GM19025 (cell line): ENCODE measurements at regions not wholly inside any gene's neighbourhood (a gene's known extent, or its start where the extent isn't known, plus 50 kb on each side); places are given as distances from the start of the nearest gene placed in this dataset.
"Not testable (repeated sequence)": the region's sequence is repeated elsewhere in the genome, so short reads cannot be mapped to it uniquely, and the experiment has no call there.

Experiments used
- ATAC-seq: cut with Tn5 transposase; IDR thresholded peaks from one replicate; pipeline ENCODE4 v1.9.1; 2021; ENCODE audit warnings: mild to moderate bottlenecking, low read depth, moderate library complexity; ENCODE audit not compliant: unreplicated experiment

GRCh38 chr9:82488313-82489200, 500.0 kb downstream of the SPATA31D1 start:
- ATAC-seq, result no peak

GRCh38 chr9:82489201-82489821, 500.7 kb downstream of the SPATA31D1 start:
- no peak for ATAC-seq

GRCh38 chr9:82490019-82490499, 501.5 kb downstream of the SPATA31D1 start:
- ATAC-seq, result no peak

- not testable (repeated sequence) for ATAC-seq
These were observed 502.2 kb downstream of the SPATA31D1 start for GRCh38 chr9:82490821-82491220.

- ATAC-seq, result no peak
These were observed 503.0 kb downstream of the SPATA31D1 start for GRCh38 chr9:82491604-82492003.

GRCh38 chr9:82492274-82492673, 503.7 kb downstream of the SPATA31D1 start:
- no peak for ATAC-seq

- no peak for ATAC-seq
These were observed 507.6 kb downstream of the SPATA31D1 start for GRCh38 chr9:82495884-82496777.

- no peak for ATAC-seq
These were observed 510.2 kb downstream of the SPATA31D1 start for GRCh38 chr9:82498541-82499317.

GRCh38 chr9:82499337-82499736, 510.8 kb downstream of the SPATA31D1 start:
- no peak for ATAC-seq

GRCh38 chr9:82504620-82505019, 516.0 kb downstream of the SPATA31D1 start:
- no peak for ATAC-seq

- ATAC-seq, result no peak
These were observed 523.1 kb downstream of the SPATA31D1 start for GRCh38 chr9:82511626-82512025.

- no peak for ATAC-seq
These were observed 524.2 kb downstream of the SPATA31D1 start for GRCh38 chr9:82512728-82513127.

- no peak for ATAC-seq
These were observed 524.7 kb downstream of the SPATA31D1 start for GRCh38 chr9:82513242-82513751.

GRCh38 chr9:82513976-82514735, 525.6 kb downstream of the SPATA31D1 start:
- no peak for ATAC-seq

GRCh38 chr9:82518868-82519267, 530.3 kb downstream of the SPATA31D1 start:
- no peak for ATAC-seq

- no peak for ATAC-seq
These were observed 530.8 kb downstream of the SPATA31D1 start for GRCh38 chr9:82519332-82519731.

GRCh38 chr9:82524407-82524806, 535.8 kb downstream of the SPATA31D1 start:
- ATAC-seq, result no peak

- no peak for ATAC-seq
These were observed 536.4 kb downstream of the RASEF start for GRCh38 chr9:82526577-82526976.

GRCh38 chr9:82531795-82532194, 531.1 kb downstream of the RASEF start:
- no peak for ATAC-seq
